GM12878 (cell line): ENCODE measurements at regions not wholly inside any gene's neighbourhood (a gene's known extent, or its start where the extent isn't known, plus 50 kb on each side); places are given as distances from the start of the nearest gene placed in this dataset.
A peak's percentile ranks its signal among the peaks of the same experiment; 100 is the strongest.

Experiments
- ATF7 ChIP-seq: fragments of 450-650 bp; IDR thresholded peaks from 2 replicates; pipeline ENCODE4 v1.6.1; 2016; ENCODE audit warnings: low read depth, mild to moderate bottlenecking
- BHLHE40 ChIP-seq, 2 experiments: fragments of 450-650 bp in 1 of 2; IDR thresholded peaks; 2 replicates each; pipeline ENCODE4 v1.6.1; 2011 to 2017; ENCODE audit warnings: low read depth in 2 of 2, borderline replicate concordance in 1 of 2, improper control_type of control experiment in 1 of 2, low read length in 1 of 2, mild to moderate bottlenecking in 1 of 2
- EED ChIP-seq: sonication (generic); IDR thresholded peaks from 2 replicates; pipeline ENCODE4 v1.6.1; 2016; ENCODE audit warnings: antibody characterized with exemption, low read depth
- FOXK2 ChIP-seq: fragments of 450-650 bp; IDR thresholded peaks from 2 replicates; pipeline ENCODE4 v1.6.1; 2017; ENCODE audit warnings: mild to moderate bottlenecking, moderate library complexity
- KAT2A ChIP-seq: conservative IDR thresholded peaks from 2 replicates; pipeline ENCODE4 v1.6.1; 2011; ENCODE audit warnings: low read depth, low read length; ENCODE audit not compliant: control insufficient read depth
- KLF5 ChIP-seq: fragments of 450-650 bp; IDR thresholded peaks from 2 replicates; pipeline ENCODE4 v1.6.1; 2014; ENCODE audit warnings: mild to moderate bottlenecking; ENCODE audit not compliant: partially characterized antibody
- LARP7 ChIP-seq: fragments of 450-650 bp; IDR thresholded peaks from 2 replicates; pipeline ENCODE4 v1.6.1; 2017; ENCODE audit warnings: mild to moderate bottlenecking
- MEF2A ChIP-seq: IDR thresholded peaks from 2 replicates; pipeline ENCODE4 v1.6.1; 2011; ENCODE audit warnings: low read depth, mild to moderate bottlenecking, low read length, moderate library complexity; ENCODE audit not compliant: insufficient read depth
- NR2C1 ChIP-seq: fragments of 450-650 bp; IDR thresholded peaks from 2 replicates; pipeline ENCODE4 v1.6.1; 2017; ENCODE audit warnings: antibody characterized with exemption, mild to moderate bottlenecking, moderate library complexity
- PML ChIP-seq: IDR thresholded peaks from 2 replicates; pipeline ENCODE4 v1.6.1; 2012; ENCODE audit warnings: low read length, inconsistent platforms
- POLR2A ChIP-seq: IDR thresholded peaks from 2 replicates; pipeline ENCODE4 v1.6.1; 2011; ENCODE audit warnings: low read depth, mild to moderate bottlenecking, low read length
- POLR2AphosphoS2 ChIP-seq: IDR thresholded peaks from 2 replicates; pipeline ENCODE4 v1.6.1; 2011; ENCODE audit warnings: low read depth, mild to moderate bottlenecking, low read length, improper control_type of control experiment, moderate library complexity
- POLR2AphosphoS5 ChIP-seq: IDR thresholded peaks from 2 replicates; pipeline ENCODE4 v1.6.1; 2011; ENCODE audit warnings: mild to moderate bottlenecking, low read length, inconsistent platforms
- SMC3 ChIP-seq: IDR thresholded peaks from 2 replicates; pipeline ENCODE4 v1.6.1; 2011; ENCODE audit warnings: low read length, improper control_type of control experiment, borderline replicate concordance
- SREBF1 ChIP-seq: IDR thresholded peaks from 2 replicates; pipeline ENCODE4 v1.6.1; 2012; ENCODE audit warnings: mild to moderate bottlenecking, low read length
- TAF1 ChIP-seq: IDR thresholded peaks from 2 replicates; pipeline ENCODE4 v1.6.1; 2011; ENCODE audit warnings: mild to moderate bottlenecking, low read depth, low read length, borderline replicate concordance
- TBL1XR1 ChIP-seq: IDR thresholded peaks from 2 replicates; pipeline ENCODE4 v1.6.1; 2012; ENCODE audit warnings: low read depth, low read length, improper control_type of control experiment
- ZNF622 ChIP-seq: fragments of 450-650 bp; IDR thresholded peaks from 2 replicates; pipeline ENCODE4 v1.6.1; 2017; ENCODE audit warnings: mild to moderate bottlenecking, inconsistent platforms
- TF ChIP-seq, protein P1 (sequence below): IDR thresholded peaks from 2 replicates; pipeline ENCODE4 v1.6.1; 2011; ENCODE audit warnings: low read depth, low read length, improper control_type of control experiment, borderline replicate concordance
- TF ChIP-seq, protein P2 (sequence below): fragments of 450-650 bp; formaldehyde crosslinking; IDR thresholded peaks from 2 replicates; pipeline ENCODE4 v1.5.0; 2022; ENCODE audit warnings: mild to moderate bottlenecking, missing genetic modification characterization
- TF ChIP-seq, protein P3 (sequence below), 3 experiments: IDR thresholded peaks in 2 of 3; conservative IDR thresholded peaks in 1 of 3; 2 replicates each; pipeline ENCODE4 v1.5.1; 2011; ENCODE audit warnings: low read depth in 3 of 3, low read length in 3 of 3, mild to moderate bottlenecking in 3 of 3, control low read depth in 2 of 3, moderate library complexity in 2 of 3, inconsistent platforms in 1 of 3, mixed read lengths in 1 of 3; ENCODE audit not compliant: control insufficient read depth in 2 of 3, insufficient read depth in 1 of 3; ENCODE audit errors: extremely low read depth in 1 of 3
- TF ChIP-seq, protein P4 (sequence below): fragments of 450-650 bp; IDR thresholded peaks from 2 replicates; pipeline ENCODE4 v1.6.1; 2017; ENCODE audit warnings: mild to moderate bottlenecking, moderate library complexity

DNA sequence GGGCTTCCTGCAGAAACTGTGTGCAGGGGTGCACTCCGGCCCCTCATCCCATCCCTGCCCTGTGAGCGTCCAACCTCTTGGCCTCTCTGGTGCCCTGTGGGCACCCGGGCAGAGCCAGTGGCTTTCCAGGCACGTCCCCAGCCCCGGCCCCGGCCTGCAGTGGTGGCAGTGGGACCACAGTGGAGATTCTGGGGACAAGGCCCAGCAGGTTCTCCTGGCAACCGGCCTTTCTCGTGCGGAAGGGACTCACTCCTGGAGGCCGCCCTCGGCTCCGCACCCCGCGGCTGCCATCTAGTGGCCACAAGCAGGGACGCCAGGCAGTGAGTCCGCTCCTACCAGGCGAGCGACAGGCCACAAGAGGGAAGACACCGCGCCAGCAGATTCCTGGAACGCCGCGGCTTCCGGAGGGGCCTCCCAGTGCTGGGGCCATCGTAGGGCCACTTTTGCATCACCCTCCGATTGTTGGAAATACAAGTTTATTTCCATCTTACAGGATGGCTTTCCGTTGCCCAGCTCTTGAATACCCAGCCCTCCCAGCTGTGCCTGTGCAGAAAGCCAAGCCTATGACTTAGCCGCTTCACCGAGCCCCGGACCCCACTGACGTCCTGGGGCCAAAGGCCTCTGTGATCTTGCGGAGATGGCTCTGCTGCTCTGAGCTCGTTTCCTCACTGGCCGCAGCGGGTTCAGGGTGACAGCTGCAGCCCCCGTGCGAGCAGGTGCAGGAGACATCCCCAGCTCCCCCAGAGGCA, 357.3 kb downstream of the CTTN start (continued):
- TF ChIP-seq SREBF1 (no peak), TAF1 (no peak), KLF5 (no peak), ATF7 (no peak), POLR2A (no peak), EED (no peak), FOXK2 (no peak), SMC3 (peak; percentile 72), MEF2A (no peak), ZNF622 (no peak), NR2C1 (no peak), BHLHE40 (IDR thresholded peaks at IDR 0.05; ENCODE audit: borderline replicate concordance in 1 of 2, low read depth in 2 of 2, low read length in 1 of 2) (peak in 1 of 2 experiments; percentile 9; a peak in 1 of 4 replicates), POLR2AphosphoS5 (no peak), LARP7 (no peak), TBL1XR1 (no peak), PML (no peak), POLR2AphosphoS2 (no peak), KAT2A (no peak)
- TF ChIP-seq, protein P1, sequence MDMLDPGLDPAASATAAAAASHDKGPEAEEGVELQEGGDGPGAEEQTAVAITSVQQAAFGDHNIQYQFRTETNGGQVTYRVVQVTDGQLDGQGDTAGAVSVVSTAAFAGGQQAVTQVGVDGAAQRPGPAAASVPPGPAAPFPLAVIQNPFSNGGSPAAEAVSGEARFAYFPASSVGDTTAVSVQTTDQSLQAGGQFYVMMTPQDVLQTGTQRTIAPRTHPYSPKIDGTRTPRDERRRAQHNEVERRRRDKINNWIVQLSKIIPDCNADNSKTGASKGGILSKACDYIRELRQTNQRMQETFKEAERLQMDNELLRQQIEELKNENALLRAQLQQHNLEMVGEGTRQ = no peak
- TF ChIP-seq, protein P2, sequence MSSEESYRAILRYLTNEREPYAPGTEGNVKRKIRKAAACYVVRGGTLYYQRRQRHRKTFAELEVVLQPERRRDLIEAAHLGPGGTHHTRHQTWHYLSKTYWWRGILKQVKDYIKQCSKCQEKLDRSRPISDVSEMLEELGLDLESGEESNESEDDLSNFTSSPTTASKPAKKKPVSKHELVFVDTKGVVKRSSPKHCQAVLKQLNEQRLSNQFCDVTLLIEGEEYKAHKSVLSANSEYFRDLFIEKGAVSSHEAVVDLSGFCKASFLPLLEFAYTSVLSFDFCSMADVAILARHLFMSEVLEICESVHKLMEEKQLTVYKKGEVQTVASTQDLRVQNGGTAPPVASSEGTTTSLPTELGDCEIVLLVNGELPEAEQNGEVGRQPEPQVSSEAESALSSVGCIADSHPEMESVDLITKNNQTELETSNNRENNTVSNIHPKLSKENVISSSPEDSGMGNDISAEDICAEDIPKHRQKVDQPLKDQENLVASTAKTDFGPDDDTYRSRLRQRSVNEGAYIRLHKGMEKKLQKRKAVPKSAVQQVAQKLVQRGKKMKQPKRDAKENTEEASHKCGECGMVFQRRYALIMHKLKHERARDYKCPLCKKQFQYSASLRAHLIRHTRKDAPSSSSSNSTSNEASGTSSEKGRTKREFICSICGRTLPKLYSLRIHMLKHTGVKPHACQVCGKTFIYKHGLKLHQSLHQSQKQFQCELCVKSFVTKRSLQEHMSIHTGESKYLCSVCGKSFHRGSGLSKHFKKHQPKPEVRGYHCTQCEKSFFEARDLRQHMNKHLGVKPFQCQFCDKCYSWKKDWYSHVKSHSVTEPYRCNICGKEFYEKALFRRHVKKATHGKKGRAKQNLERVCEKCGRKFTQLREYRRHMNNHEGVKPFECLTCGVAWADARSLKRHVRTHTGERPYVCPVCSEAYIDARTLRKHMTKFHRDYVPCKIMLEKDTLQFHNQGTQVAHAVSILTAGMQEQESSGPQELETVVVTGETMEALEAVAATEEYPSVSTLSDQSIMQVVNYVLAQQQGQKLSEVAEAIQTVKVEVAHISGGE (CRISPR knock-in tag) = no peak
- TF ChIP-seq, protein P3, sequence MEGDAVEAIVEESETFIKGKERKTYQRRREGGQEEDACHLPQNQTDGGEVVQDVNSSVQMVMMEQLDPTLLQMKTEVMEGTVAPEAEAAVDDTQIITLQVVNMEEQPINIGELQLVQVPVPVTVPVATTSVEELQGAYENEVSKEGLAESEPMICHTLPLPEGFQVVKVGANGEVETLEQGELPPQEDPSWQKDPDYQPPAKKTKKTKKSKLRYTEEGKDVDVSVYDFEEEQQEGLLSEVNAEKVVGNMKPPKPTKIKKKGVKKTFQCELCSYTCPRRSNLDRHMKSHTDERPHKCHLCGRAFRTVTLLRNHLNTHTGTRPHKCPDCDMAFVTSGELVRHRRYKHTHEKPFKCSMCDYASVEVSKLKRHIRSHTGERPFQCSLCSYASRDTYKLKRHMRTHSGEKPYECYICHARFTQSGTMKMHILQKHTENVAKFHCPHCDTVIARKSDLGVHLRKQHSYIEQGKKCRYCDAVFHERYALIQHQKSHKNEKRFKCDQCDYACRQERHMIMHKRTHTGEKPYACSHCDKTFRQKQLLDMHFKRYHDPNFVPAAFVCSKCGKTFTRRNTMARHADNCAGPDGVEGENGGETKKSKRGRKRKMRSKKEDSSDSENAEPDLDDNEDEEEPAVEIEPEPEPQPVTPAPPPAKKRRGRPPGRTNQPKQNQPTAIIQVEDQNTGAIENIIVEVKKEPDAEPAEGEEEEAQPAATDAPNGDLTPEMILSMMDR (IDR thresholded peaks at IDR 0.05 in 2 of 3, conservative IDR thresholded peaks at IDR 0.05 in 1 of 3; ENCODE audit: control insufficient read depth in 2 of 3, extremely low read depth in 1 of 3, insufficient read depth in 1 of 3, low read depth in 3 of 3, low read length in 3 of 3) = peak; percentile 74 to 96 (median 90)
- TF ChIP-seq, protein P4, sequence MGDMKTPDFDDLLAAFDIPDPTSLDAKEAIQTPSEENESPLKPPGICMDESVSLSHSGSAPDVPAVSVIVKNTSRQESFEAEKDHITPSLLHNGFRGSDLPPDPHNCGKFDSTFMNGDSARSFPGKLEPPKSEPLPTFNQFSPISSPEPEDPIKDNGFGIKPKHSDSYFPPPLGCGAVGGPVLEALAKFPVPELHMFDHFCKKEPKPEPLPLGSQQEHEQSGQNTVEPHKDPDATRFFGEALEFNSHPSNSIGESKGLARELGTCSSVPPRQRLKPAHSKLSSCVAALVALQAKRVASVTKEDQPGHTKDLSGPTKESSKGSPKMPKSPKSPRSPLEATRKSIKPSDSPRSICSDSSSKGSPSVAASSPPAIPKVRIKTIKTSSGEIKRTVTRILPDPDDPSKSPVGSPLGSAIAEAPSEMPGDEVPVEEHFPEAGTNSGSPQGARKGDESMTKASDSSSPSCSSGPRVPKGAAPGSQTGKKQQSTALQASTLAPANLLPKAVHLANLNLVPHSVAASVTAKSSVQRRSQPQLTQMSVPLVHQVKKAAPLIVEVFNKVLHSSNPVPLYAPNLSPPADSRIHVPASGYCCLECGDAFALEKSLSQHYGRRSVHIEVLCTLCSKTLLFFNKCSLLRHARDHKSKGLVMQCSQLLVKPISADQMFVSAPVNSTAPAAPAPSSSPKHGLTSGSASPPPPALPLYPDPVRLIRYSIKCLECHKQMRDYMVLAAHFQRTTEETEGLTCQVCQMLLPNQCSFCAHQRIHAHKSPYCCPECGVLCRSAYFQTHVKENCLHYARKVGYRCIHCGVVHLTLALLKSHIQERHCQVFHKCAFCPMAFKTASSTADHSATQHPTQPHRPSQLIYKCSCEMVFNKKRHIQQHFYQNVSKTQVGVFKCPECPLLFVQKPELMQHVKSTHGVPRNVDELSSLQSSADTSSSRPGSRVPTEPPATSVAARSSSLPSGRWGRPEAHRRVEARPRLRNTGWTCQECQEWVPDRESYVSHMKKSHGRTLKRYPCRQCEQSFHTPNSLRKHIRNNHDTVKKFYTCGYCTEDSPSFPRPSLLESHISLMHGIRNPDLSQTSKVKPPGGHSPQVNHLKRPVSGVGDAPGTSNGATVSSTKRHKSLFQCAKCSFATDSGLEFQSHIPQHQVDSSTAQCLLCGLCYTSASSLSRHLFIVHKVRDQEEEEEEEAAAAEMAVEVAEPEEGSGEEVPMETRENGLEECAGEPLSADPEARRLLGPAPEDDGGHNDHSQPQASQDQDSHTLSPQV = no peak
